Memory B cell (primary cell): ENCODE measurements at regions not wholly inside any gene's neighbourhood (a gene's known extent, or its start where the extent isn't known, plus 50 kb on each side); places are given as distances from the start of the nearest gene placed in this dataset.
"Not testable (repeated sequence)": the region's sequence is repeated elsewhere in the genome, so short reads cannot be mapped to it uniquely, and the experiment has no call there.

Source experiments
- ATAC-seq: fragments of 150-1000 bp; cut with Tn5 transposase; 2 replicates; pipeline ENCODE4 v1.10.0; 2021; ENCODE audit warnings: low read depth, mild to moderate bottlenecking, moderate library complexity
- DNase-seq, 2 donors: peaks; one replicate each; pipeline ENCODE4 v3.0.0; 2022; ENCODE audit warnings: low spot score in 2 of 2
- H3K27ac Mint-ChIP-seq: one replicate; pipeline ENCODE4 v1.8.0; 2022; ENCODE audit warnings: mild to moderate bottlenecking, moderate library complexity, mixed read lengths
- H3K27me3 Mint-ChIP-seq: one replicate; pipeline ENCODE4 v1.8.0; 2022; ENCODE audit warnings: mixed read lengths
- H3K36me3 Mint-ChIP-seq: one replicate; pipeline ENCODE4 v1.8.0; 2022; ENCODE audit warnings: mild to moderate bottlenecking, mixed read lengths
- H3K4me1 Mint-ChIP-seq: one replicate; pipeline ENCODE4 v1.8.0; 2022; ENCODE audit warnings: mixed read lengths
- H3K4me3 Mint-ChIP-seq: one replicate; pipeline ENCODE4 v1.8.0; 2022; ENCODE audit warnings: mild to moderate bottlenecking, moderate library complexity, mixed read lengths
- H3K9me3 Mint-ChIP-seq: one replicate; pipeline ENCODE4 v1.8.0; 2022; ENCODE audit warnings: mixed read lengths

DNA sequence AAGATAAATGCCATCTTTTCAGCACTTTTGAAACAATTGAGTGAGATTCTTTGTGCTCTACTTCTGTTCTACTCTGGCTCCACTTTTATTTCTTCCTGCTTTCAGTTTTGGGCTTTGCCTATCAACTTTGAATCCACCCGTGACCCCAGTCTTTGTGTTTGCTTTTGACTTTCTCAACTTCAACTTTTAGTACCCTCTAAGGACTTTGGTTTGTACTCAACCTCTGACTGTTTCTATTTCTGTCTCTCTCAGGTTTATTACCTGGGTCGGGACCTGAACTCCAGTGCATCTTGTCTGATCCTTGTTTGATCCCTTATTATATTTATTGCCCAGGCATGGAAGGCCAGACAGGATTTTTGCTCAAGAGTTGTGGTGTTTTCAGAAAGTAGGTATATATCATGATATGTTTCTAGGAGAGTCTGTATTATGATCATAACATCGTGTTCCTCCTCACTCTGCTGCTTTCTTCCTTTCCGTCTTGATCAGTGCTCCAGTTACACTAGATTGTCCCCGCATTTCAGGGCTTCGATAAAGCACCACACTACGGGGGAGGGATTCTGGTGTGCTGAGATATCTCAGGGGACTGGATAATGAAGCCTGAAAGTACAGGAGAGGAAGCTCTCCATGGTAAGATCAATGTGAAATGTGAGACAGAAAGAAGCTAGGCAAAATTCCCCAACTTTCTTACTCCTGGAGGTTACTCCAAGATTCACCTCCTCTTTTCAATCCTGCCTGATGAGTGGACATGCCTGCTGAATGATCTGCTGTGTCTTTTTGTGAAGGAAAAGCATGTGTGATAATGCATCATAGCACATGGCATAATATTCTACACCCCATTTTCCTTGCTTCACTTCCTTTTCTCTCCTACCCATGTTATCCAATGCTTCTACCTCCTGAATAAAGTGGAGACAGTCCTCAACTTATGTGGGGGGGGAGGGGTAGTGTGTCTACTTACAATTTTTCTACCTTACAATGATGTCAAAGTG lies 155.5 kb upstream of the GRIN3A start:
- no peaks in the 10 kb centered on the region for H3K36me3 Mint-ChIP-seq
- no peaks in the 10 kb centered on the region for H3K9me3 Mint-ChIP-seq
- H3K4me3 Mint-ChIP-seq = no peak overlapping the region
- DNase-seq (no peak), ATAC-seq (no peak)
- H3K4me1 Mint-ChIP-seq = no peaks in the 10 kb centered on the region
- no peaks in the 10 kb centered on the region for H3K27me3 Mint-ChIP-seq
- no peak overlapping the region for H3K27ac Mint-ChIP-seq

DNA sequence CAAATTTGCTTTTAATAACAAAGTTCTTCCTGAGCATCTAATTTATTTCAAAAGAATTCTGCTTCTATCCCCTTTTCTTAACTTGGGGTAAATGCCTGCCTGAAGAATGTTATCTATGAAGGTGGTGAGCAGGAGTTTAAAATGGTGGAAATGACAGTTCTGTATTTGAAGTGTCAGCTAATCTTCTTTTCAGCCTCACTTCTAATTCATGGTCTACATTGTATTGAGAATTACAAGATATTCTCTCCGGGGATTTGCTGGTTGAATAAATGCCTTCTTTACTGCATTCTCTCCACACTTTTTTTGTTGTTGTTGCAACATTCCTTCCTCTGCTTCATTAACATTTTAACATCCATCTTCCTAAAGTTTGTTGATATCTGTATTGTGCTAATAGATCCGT lies 143.1 kb upstream of the GRIN3A start:
- H3K36me3 Mint-ChIP-seq = no peaks in the 10 kb centered on the region
- H3K27me3 Mint-ChIP-seq = no peaks in the 10 kb centered on the region
- H3K27ac Mint-ChIP-seq = no peak overlapping the region
- H3K4me3 Mint-ChIP-seq = no peak overlapping the region
- ATAC-seq (no peak), DNase-seq (no peak)
- H3K9me3 Mint-ChIP-seq = no peaks in the 10 kb centered on the region
- no peaks in the 10 kb centered on the region for H3K4me1 Mint-ChIP-seq

DNA sequence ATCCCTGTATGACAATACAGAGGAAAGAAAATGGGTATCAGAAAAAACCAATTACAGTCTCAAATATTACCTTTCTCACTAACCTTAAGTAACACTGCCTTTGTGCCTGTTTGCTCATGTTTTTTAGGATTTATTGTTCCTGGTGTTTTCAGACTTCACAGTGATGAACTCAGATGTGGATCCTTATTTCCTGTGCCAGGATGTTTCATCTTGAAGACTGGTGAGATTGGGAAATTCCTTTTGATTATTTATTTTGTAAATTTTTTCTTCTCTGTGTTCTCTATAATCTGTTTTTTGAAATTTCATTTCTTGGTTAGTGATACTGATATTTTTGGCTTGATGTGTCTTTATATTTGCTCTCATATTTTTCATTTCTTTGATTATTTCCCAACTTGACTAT lies 142.4 kb upstream of the GRIN3A start:
- DNase-seq (no peak), ATAC-seq (no peak)
- Mint-ChIP-seq H3K36me3 (no peaks in the 10 kb centered on the region), H3K4me3 (no peak overlapping the region), H3K27ac (no peak overlapping the region), H3K9me3 (no peaks in the 10 kb centered on the region), H3K27me3 (no peaks in the 10 kb centered on the region), H3K4me1 (no peaks in the 10 kb centered on the region)

DNA sequence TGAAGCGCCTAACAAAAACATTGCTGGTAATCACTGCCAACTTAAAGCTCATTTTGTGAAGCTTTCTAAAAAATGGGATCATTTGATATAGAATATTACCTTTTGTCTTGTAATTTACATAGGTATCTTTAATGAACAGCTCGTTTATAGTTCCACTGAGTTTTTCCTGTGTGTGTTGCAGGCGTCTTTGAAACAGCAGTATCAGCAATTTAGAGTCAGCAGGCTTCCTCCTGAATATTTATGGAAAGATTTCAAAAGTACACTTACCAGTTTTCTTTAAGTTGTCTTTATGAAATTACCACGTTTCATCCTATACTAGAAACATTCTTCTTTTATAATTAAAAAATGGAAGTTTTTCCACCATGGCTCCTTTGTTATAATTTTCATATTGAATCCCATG lies 140.3 kb upstream of the GRIN3A start:
- no peaks in the 10 kb centered on the region for H3K9me3 Mint-ChIP-seq
- DNase-seq (no peak), ATAC-seq (no peak)
- H3K36me3 Mint-ChIP-seq = no peaks in the 10 kb centered on the region
- no peak overlapping the region for H3K27ac Mint-ChIP-seq
- no peak overlapping the region for H3K4me3 Mint-ChIP-seq
- H3K27me3 Mint-ChIP-seq = no peaks in the 10 kb centered on the region
- no peaks in the 10 kb centered on the region for H3K4me1 Mint-ChIP-seq

DNA sequence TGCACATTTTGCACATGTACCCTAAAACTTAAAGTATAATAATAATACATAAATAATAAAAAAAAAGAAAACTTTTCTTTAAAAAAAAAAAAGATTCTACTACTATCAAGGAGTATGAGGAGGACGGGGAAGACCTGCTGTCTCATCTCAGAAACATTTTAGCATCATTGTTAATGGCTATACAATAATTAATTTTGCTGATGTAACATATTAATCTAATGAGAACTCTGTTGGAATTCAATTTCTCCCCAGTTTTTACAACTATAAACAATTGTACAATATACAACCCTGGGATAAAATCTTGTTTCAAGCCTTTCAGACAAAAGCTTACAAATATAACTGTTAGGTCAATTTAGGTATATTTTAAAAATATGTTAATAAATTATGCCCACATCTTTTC lies 139.0 kb upstream of the GRIN3A start:
- H3K4me3 Mint-ChIP-seq = no peak overlapping the region
- no peaks in the 10 kb centered on the region for H3K27me3 Mint-ChIP-seq
- ATAC-seq (no peak), DNase-seq (no peak)
- H3K27ac Mint-ChIP-seq = no peak overlapping the region
- no peaks in the 10 kb centered on the region for H3K9me3 Mint-ChIP-seq
- H3K36me3 Mint-ChIP-seq = no peaks in the 10 kb centered on the region
- no peaks in the 10 kb centered on the region for H3K4me1 Mint-ChIP-seq

DNA sequence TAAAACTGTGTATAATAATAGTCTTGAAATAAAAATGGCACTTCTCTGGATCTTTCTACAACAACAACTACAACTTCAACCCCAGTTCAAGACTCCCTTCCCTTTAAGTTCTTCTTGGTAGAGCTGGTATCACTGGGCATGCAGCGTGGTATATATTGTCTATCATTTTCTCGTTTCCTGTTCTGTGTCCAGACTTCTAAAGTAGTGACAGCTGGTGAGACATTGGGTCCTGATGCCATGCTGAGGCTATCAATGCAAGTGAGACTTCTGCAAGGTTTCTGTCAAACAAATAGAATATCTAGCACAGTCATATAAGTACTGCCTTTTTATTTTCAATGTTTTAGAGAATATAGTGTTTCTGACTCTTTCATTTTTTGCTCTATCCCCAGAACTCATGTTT lies 123.0 kb upstream of the GRIN3A start:
- ATAC-seq = no peak
- H3K9me3 Mint-ChIP-seq = peaks cover 2% of the 10 kb centered on the region
- H3K27me3 Mint-ChIP-seq = no peaks in the 10 kb centered on the region
- H3K4me1 Mint-ChIP-seq = no peaks in the 10 kb centered on the region
- no peak overlapping the region for H3K4me3 Mint-ChIP-seq
- no peaks in the 10 kb centered on the region for H3K36me3 Mint-ChIP-seq
- DNase-seq = no peak
- no peak overlapping the region for H3K27ac Mint-ChIP-seq

DNA sequence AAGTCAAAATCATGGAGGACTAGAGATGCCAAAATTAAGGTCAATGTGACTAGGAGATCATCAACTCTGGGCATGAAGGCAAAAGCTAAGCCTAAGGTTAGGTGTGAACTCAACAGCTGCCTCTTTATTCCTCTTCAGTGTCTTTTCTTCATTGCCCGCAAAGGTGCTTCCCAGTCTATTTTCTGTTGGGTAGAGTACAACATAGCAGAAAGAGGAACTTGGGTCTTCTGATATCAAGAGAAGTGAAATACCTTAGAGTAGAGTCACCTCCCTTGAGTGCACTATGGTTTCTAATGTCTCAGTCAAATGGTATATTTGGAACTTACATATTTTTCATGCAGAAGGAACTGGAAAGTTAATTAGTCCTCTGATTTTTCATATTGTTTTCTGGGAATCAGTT lies 122.5 kb upstream of the GRIN3A start:
- DNase-seq = no peak
- Mint-ChIP-seq H3K4me3 (no peak overlapping the region), H3K4me1 (no peaks in the 10 kb centered on the region), H3K36me3 (no peaks in the 10 kb centered on the region), H3K27me3 (no peaks in the 10 kb centered on the region), H3K27ac (no peak overlapping the region), H3K9me3 (peaks cover 2% of the 10 kb centered on the region)
- ATAC-seq = no peak

DNA sequence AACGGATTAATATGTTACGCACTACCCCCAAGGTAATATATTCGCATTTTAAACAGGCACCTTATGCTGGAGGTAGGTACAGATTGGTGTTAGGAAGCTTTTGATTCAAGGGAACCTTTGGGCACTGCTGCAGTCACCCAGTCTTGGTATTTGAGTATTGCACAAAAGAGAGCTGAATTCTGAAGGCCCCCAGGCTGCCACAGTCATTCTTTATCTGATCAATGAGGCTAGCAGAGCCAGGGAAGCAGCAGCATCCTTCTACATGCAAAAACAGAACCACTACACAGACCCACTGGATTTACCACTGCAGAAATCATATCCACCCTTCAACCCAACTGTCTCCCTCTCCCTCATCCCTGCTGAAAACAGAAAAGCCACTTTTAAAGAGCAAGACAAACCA lies 121.2 kb upstream of the GRIN3A start:
- ATAC-seq (no peak), DNase-seq (no peak)
- Mint-ChIP-seq H3K27me3 (no peaks in the 10 kb centered on the region), H3K36me3 (no peaks in the 10 kb centered on the region), H3K27ac (no peak overlapping the region), H3K4me3 (no peak overlapping the region), H3K9me3 (peaks cover 2% of the 10 kb centered on the region), H3K4me1 (no peaks in the 10 kb centered on the region)

DNA sequence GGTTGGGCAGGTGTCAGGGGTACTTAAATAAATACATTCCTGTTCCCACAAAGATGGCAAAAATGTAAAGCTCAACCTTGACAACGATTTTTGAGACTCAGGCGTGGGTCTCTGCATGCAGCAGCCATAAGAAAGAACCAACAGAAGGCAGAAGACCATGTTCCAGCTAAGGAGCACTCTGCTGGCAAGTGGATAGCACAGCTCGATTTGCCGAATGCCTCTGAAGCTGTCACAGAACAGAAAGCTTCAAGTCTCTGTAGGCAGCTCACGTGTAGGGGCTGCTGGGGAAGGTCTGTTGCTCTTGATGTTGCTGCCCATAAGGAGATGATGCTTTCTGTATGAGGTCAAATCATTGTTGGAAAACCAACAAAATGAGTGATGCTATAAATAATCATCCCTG lies 119.6 kb upstream of the GRIN3A start:
- Mint-ChIP-seq H3K9me3 (peaks cover 2% of the 10 kb centered on the region), H3K27me3 (no peaks in the 10 kb centered on the region), H3K36me3 (no peaks in the 10 kb centered on the region), H3K4me1 (no peaks in the 10 kb centered on the region), H3K27ac (no peak overlapping the region), H3K4me3 (no peak overlapping the region)
- no peak for DNase-seq
- ATAC-seq = no peak

DNA sequence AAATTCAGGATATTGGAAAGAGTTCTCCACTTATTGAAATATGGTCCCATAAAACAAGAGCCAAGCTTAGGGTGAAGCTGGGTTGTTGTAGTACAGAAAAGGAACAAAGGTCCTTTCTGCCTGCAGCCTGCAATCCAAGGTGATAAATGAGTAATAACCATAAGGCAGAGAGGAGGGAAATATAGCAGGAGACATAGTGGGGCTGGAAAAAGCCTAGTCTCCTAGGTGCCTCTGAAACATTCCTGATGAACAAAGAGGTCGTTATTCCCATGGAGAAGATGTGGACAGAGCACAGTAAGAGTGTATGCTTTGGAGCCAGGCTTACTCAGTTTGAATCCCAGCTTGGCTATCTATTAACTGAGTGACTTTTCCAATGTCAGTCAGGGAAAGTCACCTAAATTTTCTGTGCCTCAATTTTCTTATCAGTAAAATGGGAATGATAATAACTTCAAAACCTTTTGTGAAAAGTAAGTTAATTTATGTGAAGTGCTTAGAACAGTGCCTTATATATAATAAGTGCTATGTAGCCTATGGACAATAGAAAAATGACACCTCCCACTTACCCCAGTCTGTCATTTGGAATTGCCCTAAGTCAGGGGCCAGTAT lies 110.8 kb upstream of the GRIN3A start:
- no peaks in the 10 kb centered on the region for H3K4me1 Mint-ChIP-seq
- ATAC-seq (no peak), DNase-seq (no peak)
- no peak overlapping the region for H3K27ac Mint-ChIP-seq
- H3K36me3 Mint-ChIP-seq = no peaks in the 10 kb centered on the region
- no peak overlapping the region for H3K4me3 Mint-ChIP-seq
- H3K9me3 Mint-ChIP-seq = peaks cover 7% of the 10 kb centered on the region
- no peaks in the 10 kb centered on the region for H3K27me3 Mint-ChIP-seq

DNA sequence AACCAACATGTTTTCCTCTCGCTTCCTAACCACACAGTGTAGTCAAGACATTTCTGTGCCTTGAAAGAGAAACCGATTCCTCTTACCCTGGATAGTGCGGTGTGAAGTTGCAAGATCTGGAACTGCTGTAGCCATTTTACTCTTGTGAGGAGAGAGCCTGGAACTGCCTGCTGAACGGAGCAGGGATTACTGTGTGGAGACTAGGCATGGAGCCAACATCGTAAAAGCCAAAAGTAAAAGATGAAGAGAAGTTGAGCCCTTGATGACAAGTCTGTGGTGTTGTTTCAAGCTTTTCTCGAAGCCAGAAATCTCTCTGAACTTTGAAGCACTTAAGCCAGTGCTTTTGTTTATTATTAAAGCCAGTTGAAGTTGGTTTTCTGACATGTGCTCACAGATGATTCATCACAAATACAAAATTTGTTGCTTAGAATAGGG lies 110.1 kb upstream of the GRIN3A start:
- no peak for ATAC-seq
- H3K4me1 Mint-ChIP-seq = no peaks in the 10 kb centered on the region
- no peak for DNase-seq
- H3K27me3 Mint-ChIP-seq = no peaks in the 10 kb centered on the region
- peaks cover 7% of the 10 kb centered on the region for H3K9me3 Mint-ChIP-seq
- no peaks in the 10 kb centered on the region for H3K36me3 Mint-ChIP-seq
- no peak overlapping the region for H3K27ac Mint-ChIP-seq
- no peak overlapping the region for H3K4me3 Mint-ChIP-seq

DNA sequence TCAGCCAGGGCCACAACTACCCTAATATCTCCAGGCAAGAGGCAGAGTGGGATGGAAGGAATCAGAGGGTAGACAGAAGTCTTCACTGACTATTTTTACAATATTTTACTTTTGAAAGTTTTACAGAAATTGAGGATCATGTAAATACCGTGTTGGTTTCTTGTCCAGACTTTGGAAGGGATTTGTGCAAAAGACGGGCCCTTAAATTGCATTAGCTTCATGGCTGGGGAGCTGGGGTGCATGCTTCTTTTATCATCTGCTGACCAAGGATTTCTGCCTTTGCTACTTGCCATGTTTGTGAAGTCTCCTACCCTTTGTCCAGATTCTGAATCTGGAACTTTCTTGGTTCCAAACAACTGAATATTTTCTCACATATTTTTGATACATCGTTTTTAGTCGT lies 107.7 kb upstream of the GRIN3A start:
- H3K4me1 Mint-ChIP-seq = no peaks in the 10 kb centered on the region
- H3K27me3 Mint-ChIP-seq = no peaks in the 10 kb centered on the region
- ATAC-seq (no peak), DNase-seq (no peak)
- H3K27ac Mint-ChIP-seq = no peak overlapping the region
- H3K9me3 Mint-ChIP-seq = peaks cover 4% of the 10 kb centered on the region
- H3K36me3 Mint-ChIP-seq = no peaks in the 10 kb centered on the region
- no peak overlapping the region for H3K4me3 Mint-ChIP-seq

DNA sequence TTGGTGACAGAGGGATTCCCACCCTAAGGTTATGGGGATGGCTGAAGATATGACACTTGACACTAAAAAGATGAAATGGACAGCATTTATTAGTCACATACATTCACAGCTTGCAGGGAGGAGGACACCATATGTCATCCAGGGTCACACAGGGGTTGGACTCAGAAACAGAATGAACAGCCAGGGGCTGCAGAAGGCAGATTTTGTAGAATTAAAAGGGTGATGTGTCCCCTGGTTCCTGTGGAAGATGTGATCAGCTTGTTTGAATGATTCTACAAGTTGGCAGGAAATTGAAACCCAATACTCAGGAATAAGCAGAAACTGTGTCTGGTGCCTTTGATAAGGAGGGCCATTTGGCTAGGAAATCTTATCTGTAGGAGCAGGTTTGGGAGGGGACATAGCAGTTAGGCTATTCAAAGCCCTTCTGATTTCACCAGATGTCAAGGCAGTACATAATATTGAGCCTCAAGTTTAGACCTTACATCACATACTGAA lies 102.3 kb upstream of the GRIN3A start:
- ATAC-seq = no peak
- no peak for DNase-seq
- Mint-ChIP-seq H3K9me3 (peaks cover 9% of the 10 kb centered on the region), H3K4me1 (no peaks in the 10 kb centered on the region), H3K4me3 (no peak overlapping the region), H3K27ac (no peak overlapping the region), H3K36me3 (no peaks in the 10 kb centered on the region), H3K27me3 (no peaks in the 10 kb centered on the region)

DNA sequence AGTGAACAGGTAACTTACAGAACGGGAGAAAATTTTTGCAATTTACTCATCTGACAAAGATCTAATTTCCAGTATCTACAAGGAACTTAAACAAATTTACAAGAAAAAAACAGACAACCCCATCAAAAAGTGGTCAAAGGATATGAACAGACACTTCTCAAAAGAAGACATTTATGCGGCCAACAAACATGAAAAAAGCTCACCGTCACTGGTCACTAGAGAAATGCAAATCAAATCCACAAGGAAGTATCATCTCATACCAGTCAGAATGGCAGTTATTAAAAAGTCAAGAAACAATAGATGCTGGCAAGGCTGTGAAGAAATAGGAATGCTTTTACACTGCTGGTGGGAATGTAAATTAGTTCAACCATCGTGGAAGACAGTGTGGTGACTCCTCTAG lies 100.5 kb upstream of the GRIN3A start:
- not testable (repeated sequence) for H3K4me1 Mint-ChIP-seq, H3K27me3 Mint-ChIP-seq, H3K9me3 Mint-ChIP-seq, H3K27ac Mint-ChIP-seq, H3K36me3 Mint-ChIP-seq, H3K4me3 Mint-ChIP-seq, ATAC-seq, DNase-seq
